Mesothelial cell of epicardium (in vitro differentiated cells): ENCODE measurements at regions not wholly inside any gene's neighbourhood (a gene's known extent, or its start where the extent isn't known, plus 50 kb on each side); places are given as distances from the start of the nearest gene placed in this dataset.
"Not testable (repeated sequence)": the region's sequence is repeated elsewhere in the genome, so short reads cannot be mapped to it uniquely, and the experiment has no call there.

ENCODE experiments used
- DNase-seq, 2 experiments: peaks; one replicate each; pipeline ENCODE4 v3.0.0; 2021; ENCODE audit warnings: low spot score in 2 of 2; ENCODE audit not compliant: unreplicated experiment in 2 of 2
- H3K27ac Mint-ChIP-seq: 2 replicates; pipeline ENCODE4 v1.8.0; 2021; ENCODE audit warnings: mixed read lengths
- H3K27me3 Mint-ChIP-seq: 2 replicates; pipeline ENCODE4 v1.8.0; 2021; ENCODE audit warnings: low read depth, mixed read lengths
- H3K36me3 Mint-ChIP-seq: 2 replicates; pipeline ENCODE4 v1.8.0; 2021; ENCODE audit warnings: mixed read lengths
- H3K4me1 Mint-ChIP-seq: 2 replicates; pipeline ENCODE4 v1.8.0; 2021; ENCODE audit warnings: mixed read lengths
- H3K4me3 Mint-ChIP-seq: 2 replicates; pipeline ENCODE4 v1.8.0; 2021; ENCODE audit warnings: mild to moderate bottlenecking, moderate library complexity, mixed read lengths
- H3K9me3 Mint-ChIP-seq: 2 replicates; pipeline ENCODE4 v1.8.0; 2021; ENCODE audit warnings: mixed read lengths
- TF ChIP-seq, protein P1 (sequence below): fragments of 200-600 bp; sonication (generic); IDR thresholded peaks from one replicate; pipeline ENCODE4 v1.5.0; 2021; ENCODE audit warnings: antibody characterized with exemption; ENCODE audit not compliant: unreplicated experiment

DNA sequence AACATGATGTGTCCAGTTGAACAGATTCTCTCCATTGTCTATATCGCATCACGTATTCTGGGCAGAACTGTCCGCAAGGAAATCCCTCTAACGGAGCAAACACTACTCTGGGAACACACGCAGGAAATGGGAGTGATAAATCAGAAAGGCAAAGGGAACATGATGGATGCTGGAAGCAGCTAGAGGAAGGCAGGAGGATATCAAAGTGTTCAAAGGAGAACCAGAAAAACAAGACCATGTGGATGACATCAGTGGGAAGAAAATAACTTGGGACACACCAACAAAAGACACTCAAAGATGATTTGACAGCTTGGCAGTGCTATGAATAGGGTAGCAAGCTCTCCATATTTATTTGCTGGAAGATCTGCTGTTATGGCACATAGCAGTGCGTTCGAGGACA lies 142.9 kb downstream of the PLK2 start:
- TF ChIP-seq, protein P1, sequence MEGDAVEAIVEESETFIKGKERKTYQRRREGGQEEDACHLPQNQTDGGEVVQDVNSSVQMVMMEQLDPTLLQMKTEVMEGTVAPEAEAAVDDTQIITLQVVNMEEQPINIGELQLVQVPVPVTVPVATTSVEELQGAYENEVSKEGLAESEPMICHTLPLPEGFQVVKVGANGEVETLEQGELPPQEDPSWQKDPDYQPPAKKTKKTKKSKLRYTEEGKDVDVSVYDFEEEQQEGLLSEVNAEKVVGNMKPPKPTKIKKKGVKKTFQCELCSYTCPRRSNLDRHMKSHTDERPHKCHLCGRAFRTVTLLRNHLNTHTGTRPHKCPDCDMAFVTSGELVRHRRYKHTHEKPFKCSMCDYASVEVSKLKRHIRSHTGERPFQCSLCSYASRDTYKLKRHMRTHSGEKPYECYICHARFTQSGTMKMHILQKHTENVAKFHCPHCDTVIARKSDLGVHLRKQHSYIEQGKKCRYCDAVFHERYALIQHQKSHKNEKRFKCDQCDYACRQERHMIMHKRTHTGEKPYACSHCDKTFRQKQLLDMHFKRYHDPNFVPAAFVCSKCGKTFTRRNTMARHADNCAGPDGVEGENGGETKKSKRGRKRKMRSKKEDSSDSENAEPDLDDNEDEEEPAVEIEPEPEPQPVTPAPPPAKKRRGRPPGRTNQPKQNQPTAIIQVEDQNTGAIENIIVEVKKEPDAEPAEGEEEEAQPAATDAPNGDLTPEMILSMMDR, result no peak
- Mint-ChIP-seq H3K27ac (peak overlapping the region; percentile 57), H3K27me3 (no peaks in the 10 kb centered on the region), H3K4me3 (no peak overlapping the region), H3K9me3 (peaks cover 21% of the 10 kb centered on the region), H3K36me3 (peaks cover 2% of the 10 kb centered on the region), H3K4me1 (peaks cover 46% of the 10 kb centered on the region)
- no peak for DNase-seq

- H3K9me3 Mint-ChIP-seq, result peaks cover 25% of the 10 kb centered on the region
- H3K27me3 Mint-ChIP-seq, result no peaks in the 10 kb centered on the region
- DNase-seq, result no peak
- H3K27ac Mint-ChIP-seq, result no peak overlapping the region
- H3K36me3 Mint-ChIP-seq, result peaks cover 2% of the 10 kb centered on the region
- H3K4me3 Mint-ChIP-seq, result no peak overlapping the region
- TF ChIP-seq, protein P1, result no peak
- H3K4me1 Mint-ChIP-seq, result peaks cover 35% of the 10 kb centered on the region
These were observed 144.1 kb downstream of the PLK2 start for GRCh38 chr5:58315794-58316193.

- no peaks in the 10 kb centered on the region for H3K27me3 Mint-ChIP-seq
- peaks cover 32% of the 10 kb centered on the region for H3K9me3 Mint-ChIP-seq
- DNase-seq, result no peak
- H3K4me3 Mint-ChIP-seq, result no peak overlapping the region
- H3K36me3 Mint-ChIP-seq, result peaks cover 13% of the 10 kb centered on the region
- TF ChIP-seq, protein P1, result no peak
- H3K4me1 Mint-ChIP-seq, result peaks cover 28% of the 10 kb centered on the region
- H3K27ac Mint-ChIP-seq, result no peak overlapping the region
These were observed 145.3 kb downstream of the PLK2 start for GRCh38 chr5:58314356-58315210.

DNA sequence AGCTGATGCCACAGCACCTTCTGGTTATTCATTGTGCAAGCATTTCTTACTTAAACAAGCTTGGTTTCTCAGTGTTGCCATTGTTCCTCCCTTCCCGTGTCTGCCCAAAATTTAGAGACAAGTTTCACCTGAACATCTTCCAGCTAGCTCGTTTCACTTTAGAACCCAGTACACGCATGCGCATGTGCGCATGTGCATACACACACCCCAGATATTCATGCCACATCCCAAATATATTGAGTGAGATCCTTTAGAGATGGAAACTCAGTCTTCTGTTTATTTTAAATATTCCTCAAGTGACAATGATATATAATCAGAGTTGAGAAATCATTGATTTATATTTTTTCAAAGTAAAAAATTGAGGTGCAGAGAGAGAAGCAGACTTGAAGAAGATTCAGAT lies 147.6 kb downstream of the PLK2 start:
- no peak for DNase-seq
- TF ChIP-seq, protein P1, result no peak
- H3K9me3 Mint-ChIP-seq, result peaks cover 30% of the 10 kb centered on the region
- peaks cover 15% of the 10 kb centered on the region for H3K4me1 Mint-ChIP-seq
- H3K36me3 Mint-ChIP-seq, result peaks cover 16% of the 10 kb centered on the region
- H3K27ac Mint-ChIP-seq, result no peak overlapping the region
- no peak overlapping the region for H3K4me3 Mint-ChIP-seq
- H3K27me3 Mint-ChIP-seq, result no peaks in the 10 kb centered on the region

- peaks cover 16% of the 10 kb centered on the region for H3K36me3 Mint-ChIP-seq
- no peak overlapping the region for H3K4me3 Mint-ChIP-seq
- no peaks in the 10 kb centered on the region for H3K27me3 Mint-ChIP-seq
- H3K9me3 Mint-ChIP-seq, result peaks cover 30% of the 10 kb centered on the region
- H3K4me1 Mint-ChIP-seq, result peaks cover 7% of the 10 kb centered on the region
- no peak for DNase-seq
- no peak overlapping the region for H3K27ac Mint-ChIP-seq
- TF ChIP-seq, protein P1, result no peak
These were observed 148.4 kb downstream of the PLK2 start for GRCh38 chr5:58311526-58311925.

DNA sequence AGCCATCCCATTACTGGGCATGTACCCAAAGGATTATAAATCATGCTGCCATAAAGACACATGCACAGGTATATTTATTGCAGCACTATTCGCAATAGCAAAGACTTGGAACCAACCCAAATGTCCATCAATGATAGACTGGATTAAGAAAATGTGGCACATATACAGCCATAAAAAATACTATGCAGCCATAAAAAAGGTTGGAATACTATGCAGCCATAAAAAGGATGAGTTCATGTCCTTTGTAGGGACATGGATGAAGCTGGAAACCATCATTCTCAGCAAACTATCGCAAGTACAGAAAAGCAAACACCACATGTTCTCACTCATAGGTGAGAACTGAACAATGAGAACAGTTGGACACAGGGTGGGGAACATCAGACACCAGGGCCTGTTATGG lies 151.5 kb downstream of the PLK2 start:
- not testable (repeated sequence) for DNase-seq, H3K27ac Mint-ChIP-seq, H3K4me3 Mint-ChIP-seq, H3K4me1 Mint-ChIP-seq, H3K27me3 Mint-ChIP-seq
- Mint-ChIP-seq H3K9me3 (peaks cover 33% of the 10 kb centered on the region), H3K36me3 (peaks cover 16% of the 10 kb centered on the region)
